H1 (cell line): ENCODE measurements at regions not wholly inside any gene's neighbourhood (a gene's known extent, or its start where the extent isn't known, plus 50 kb on each side); places are given as distances from the start of the nearest gene placed in this dataset.

ENCODE experiments used
- HDAC2 ChIP-seq, 2 experiments: fragments of 300-600 bp in 1 of 2; sonication (generic) in 1 of 2; IDR thresholded peaks; 2 replicates each; pipeline ENCODE4 v1.6.1; 2011 to 2012; ENCODE audit warnings: low read depth in 2 of 2, low read length in 2 of 2, mild to moderate bottlenecking in 2 of 2, moderate library complexity in 2 of 2, borderline replicate concordance in 1 of 2, inconsistent platforms in 1 of 2
- JUND ChIP-seq: IDR thresholded peaks from 2 replicates; pipeline ENCODE4 v1.6.1; 2011; ENCODE audit warnings: mild to moderate bottlenecking, improper control_type of control experiment, low read length
- SIRT6 ChIP-seq: IDR thresholded peaks from one replicate; pipeline ENCODE4 v1.7.1; 2012; ENCODE audit warnings: low read length, inconsistent platforms
- SUZ12 ChIP-seq: fragments of 200-600 bp; sonication (generic); IDR thresholded peaks from 2 replicates; pipeline ENCODE4 v1.6.1; 2012; ENCODE audit warnings: mild to moderate bottlenecking, inconsistent platforms, low read length, moderate library complexity, mixed read lengths
- TF ChIP-seq, protein P1 (sequence below), 3 experiments: IDR thresholded peaks; 1 replicate in 2 of 3; 2 replicates in 1 of 3; pipeline versions ENCODE4 v1.5.1 to v1.6.1; 2011; ENCODE audit warnings: low read length in 3 of 3, mild to moderate bottlenecking in 3 of 3, inconsistent platforms in 2 of 3, low read depth in 1 of 3, moderate library complexity in 1 of 3; ENCODE audit not compliant: insufficient read depth in 1 of 3; ENCODE audit errors: control extremely low read depth in 1 of 3
- TF ChIP-seq, protein P2 (sequence below): IDR thresholded peaks from 2 replicates; pipeline ENCODE4 v1.6.1; 2012; ENCODE audit warnings: low read length, inconsistent platforms

DNA sequence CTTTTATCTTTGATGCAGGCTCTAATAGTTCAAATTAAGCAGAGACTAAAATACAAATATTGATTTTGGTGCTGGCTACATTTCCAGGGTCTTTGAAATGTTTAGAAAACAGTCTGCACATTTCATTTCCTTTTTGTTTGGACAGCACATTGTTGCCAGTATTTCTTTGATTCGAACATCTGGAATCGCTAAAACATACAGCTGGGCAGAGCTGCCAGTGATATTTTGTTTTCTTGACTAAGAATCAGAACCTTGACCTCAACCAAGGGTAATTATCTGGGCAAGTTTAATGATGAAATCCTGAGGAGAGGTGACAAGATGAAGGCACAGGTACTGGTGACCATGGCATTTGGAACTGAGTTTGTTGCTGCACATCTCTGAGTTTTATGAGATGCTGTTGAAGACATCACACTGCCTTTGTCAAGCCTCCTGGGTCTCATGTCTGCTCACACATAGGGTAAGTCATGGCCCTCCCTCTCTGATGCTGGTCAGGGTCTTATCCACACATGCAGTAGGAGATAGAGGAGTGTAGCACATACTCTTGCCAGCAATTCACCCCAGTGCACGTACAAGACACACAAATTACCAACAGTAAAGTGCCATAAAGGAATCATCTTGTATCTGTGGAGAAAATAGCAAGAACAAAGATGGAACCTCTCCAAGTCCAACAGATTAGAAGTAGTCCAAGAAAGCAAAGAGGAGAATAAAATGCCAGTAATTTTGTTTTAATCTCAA, 391.9 kb downstream of the RND3 start (continued):
- TF ChIP-seq, protein P1, sequence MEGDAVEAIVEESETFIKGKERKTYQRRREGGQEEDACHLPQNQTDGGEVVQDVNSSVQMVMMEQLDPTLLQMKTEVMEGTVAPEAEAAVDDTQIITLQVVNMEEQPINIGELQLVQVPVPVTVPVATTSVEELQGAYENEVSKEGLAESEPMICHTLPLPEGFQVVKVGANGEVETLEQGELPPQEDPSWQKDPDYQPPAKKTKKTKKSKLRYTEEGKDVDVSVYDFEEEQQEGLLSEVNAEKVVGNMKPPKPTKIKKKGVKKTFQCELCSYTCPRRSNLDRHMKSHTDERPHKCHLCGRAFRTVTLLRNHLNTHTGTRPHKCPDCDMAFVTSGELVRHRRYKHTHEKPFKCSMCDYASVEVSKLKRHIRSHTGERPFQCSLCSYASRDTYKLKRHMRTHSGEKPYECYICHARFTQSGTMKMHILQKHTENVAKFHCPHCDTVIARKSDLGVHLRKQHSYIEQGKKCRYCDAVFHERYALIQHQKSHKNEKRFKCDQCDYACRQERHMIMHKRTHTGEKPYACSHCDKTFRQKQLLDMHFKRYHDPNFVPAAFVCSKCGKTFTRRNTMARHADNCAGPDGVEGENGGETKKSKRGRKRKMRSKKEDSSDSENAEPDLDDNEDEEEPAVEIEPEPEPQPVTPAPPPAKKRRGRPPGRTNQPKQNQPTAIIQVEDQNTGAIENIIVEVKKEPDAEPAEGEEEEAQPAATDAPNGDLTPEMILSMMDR (IDR thresholded peaks at IDR 0.05; ENCODE audit: control extremely low read depth in 1 of 3, insufficient read depth in 1 of 3, low read depth in 1 of 3, low read length in 3 of 3) = no peak
- TF ChIP-seq SIRT6 (no peak), HDAC2 (IDR thresholded peaks at IDR 0.05; ENCODE audit: borderline replicate concordance in 1 of 2, low read depth in 2 of 2, low read length in 2 of 2) (no peak), SUZ12 (no peak), JUND (no peak)
- TF ChIP-seq, protein P2, sequence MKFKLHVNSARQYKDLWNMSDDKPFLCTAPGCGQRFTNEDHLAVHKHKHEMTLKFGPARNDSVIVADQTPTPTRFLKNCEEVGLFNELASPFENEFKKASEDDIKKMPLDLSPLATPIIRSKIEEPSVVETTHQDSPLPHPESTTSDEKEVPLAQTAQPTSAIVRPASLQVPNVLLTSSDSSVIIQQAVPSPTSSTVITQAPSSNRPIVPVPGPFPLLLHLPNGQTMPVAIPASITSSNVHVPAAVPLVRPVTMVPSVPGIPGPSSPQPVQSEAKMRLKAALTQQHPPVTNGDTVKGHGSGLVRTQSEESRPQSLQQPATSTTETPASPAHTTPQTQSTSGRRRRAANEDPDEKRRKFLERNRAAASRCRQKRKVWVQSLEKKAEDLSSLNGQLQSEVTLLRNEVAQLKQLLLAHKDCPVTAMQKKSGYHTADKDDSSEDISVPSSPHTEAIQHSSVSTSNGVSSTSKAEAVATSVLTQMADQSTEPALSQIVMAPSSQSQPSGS = no peak
